Glomerular endothelial cell (primary cell): ENCODE measurements at regions not wholly inside any gene's neighbourhood (a gene's known extent, or its start where the extent isn't known, plus 50 kb on each side); places are given as distances from the start of the nearest gene placed in this dataset.
A peak's percentile ranks its signal among the peaks of the same experiment; 100 is the strongest.

ENCODE experiments used
- DNase-seq: peaks from one replicate; pipeline ENCODE4 v3.0.0-alpha.2; 2011; ENCODE audit warnings: low read depth, low spot score; ENCODE audit errors: extremely low read depth

DNA sequence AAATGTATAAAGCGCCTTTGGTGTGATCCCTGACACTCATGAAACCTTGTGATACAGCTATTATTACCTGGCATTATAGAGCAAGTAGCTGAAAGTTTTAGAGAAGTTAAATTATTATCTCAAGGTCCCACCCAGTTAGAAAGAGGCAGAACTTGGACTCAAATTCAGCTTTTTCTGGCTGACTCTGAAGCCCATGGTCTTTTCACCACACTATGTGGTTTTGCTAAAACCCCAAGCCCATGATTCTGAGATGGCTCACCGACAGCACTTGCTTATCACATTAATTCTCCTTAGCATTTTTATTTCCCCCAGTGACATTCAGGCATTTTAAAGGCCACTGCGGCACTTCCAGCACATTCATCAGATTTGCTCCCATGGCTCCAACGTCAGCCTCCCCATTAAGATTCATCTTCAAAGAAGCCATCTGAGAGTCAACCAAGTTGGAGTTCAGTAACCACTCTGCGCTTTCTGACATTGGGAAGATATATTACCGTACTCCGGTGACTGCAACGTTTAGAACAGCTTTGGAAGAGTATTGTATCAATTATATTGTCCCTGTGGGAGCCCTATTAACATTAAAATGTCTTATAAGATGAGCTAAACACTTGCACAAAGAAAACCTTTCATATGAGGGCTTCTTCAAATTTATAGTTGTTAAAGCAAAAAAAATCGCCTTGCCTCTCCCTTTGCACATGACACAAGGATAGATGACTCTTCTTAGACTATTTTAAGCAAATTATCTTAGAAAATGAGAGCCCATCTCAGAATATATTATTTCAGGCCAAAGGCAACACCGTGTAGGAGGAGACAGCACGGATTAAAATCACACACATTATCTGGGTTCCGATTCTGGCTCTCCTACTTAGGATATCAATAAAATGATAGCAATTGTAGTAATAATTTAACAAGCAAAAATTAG is 638.1 kb downstream of the ACTL7B start:
- DNase-seq: no peak

DNA sequence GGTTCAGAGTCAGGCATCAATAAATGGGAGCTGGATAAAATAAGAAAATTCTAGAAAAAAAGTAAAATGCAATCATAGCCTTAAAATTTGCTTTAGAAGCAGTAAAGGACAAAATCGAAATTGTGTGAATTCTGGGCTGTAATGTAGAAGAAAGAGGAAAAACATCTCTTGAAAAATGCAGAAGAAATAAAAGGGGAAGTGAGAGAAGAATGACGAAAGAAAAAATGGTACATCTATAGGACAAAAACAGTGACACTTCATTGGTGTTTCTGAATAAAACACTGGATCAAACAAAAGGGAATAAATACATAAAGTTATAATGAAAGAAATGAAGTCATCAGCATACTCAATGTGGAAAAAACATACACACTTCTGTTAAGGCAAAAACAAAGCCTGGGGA is 642.3 kb downstream of the ACTL7B start:
- no peak for DNase-seq

DNA sequence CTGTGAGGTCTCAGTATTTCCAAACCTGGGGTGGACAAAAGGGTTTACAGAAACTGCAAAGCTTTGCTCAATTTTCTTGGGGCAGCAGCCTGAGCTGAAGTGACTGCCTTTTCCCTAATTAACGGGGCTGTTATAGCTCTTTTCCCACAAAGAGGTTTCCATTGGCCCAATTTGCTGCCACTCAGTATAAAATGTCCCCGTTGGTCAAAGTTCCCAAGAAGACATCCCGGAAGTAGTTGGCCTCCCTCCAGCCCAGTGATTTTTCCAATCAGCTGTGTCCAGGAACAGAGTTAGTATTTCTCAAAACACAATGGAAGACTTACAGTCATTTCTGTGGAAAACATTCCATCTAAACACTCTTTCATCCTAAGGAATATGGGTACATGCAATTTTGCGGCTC is 643.6 kb downstream of the ACTL7B start:
- DNase-seq: no peak

DNA sequence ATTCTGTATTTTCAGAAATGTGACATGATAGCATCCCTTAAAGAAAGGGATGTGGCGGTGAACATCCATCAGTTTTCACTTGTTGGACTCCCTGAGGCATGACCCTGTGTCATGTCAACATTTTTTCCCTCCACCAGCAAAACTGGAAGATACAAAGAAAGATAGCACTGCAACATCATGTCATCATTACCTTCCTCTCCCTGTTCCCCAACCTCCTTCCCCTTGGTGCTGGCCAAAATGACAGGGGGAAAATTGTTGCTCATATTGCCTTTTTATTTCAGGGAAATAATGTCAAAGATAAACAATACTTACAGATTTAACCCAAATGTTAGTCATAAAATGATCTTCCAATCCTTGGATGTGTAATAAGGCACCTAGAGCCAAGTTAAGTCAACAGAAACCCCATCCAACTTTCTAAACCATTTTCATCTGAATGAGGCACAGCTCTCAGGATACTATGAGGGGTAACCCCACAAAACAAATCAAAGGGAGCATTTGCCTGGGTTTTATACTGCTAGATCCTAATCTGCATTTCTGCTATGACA is 644.3 kb downstream of the ACTL7B start:
- DNase-seq: no peak

DNA sequence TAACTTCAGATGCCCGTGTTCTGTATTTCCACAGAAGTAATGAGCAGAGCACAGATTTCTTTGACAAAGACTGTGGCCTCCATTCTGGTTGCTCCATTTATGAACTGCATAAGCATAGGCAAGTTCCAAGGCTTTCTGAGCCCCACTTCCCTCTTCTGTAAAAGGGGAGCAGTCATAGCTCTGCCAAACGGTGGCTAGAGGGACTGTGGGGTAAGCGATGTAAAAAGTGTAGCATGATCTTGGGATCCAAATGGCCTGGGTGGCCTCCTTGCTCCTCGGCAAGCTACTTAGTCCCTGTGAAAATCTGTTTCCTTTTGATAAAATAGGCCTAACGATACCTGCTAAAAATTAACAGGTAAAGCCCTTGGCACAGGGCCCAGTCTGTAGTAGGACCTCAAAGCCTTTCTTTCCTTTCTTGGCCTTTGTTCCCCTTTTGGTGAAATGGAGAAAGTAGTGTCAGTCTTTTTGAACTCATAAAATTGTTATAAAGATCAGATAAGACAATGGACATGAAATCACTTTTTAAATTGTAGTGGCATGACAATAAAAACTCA is 646.6 kb downstream of the ACTL7B start:
- no peak for DNase-seq

DNA sequence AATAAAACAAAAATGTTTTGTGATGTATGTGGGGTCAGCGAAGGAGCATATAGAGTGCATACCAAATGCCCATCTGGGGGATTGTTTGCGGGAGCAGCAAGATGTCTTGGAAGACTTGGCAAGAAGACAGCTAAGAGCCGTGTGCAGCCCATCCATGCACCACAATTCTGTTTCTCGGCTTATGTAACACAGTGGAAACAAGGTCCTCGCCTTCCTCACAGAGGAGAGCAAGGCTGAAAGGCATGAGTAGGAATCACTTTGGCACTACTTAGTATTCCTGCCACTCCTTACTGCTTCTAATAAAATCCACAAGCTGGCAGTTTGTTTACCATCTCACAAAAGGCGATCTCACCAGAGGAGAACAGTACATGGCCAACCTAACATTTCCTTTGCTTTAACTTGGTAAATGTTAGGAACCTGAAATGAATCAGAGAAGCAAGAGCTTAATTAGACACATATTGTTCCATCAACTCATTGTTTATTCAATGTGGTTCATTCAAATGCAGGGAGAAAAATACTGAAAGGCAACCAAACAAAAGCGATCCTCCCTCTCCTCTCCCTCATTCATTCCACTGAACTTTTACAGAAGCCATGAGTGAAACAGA is 648.1 kb downstream of the ACTL7B start:
- no peak for DNase-seq

DNA sequence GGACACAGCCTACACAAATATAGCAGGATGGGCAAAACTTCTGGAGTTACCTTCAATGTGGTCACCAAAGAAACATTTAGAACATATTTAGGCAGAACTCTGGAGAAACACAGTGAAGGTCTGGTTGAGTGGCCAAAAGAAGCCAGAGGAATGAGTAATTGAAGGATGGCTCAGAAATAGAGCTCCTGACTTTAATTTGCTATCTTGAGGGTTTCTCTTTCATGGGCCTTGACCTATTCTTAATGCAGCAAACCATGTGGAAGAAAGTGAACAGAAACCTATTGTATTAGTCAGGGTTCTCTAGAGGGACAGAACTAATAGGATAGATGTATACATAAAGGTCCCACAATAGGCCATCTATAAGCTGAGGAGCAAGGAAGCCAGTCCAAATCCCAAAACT is 650.5 kb downstream of the ACTL7B start:
- DNase-seq: no peak

DNA sequence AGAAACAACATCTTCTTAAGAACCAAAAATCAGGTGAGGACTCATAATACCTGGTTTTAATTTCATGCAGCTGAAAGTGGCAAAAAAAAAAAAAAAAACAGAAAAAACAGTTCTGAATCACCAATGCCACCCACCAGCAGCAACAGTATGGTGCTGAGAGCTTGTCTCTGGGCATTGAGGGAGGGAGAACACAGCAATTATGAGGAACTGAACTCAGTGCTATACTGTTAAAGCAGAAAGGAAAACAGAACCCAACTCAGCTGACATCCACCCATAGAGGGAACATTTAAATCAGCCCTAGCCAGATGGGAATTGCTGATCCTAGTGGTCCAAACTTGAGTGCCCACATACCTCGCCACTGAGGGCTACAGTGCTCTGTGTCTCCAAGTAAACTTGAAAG is 657.9 kb downstream of the ACTL7B start:
- no peak for DNase-seq

DNA sequence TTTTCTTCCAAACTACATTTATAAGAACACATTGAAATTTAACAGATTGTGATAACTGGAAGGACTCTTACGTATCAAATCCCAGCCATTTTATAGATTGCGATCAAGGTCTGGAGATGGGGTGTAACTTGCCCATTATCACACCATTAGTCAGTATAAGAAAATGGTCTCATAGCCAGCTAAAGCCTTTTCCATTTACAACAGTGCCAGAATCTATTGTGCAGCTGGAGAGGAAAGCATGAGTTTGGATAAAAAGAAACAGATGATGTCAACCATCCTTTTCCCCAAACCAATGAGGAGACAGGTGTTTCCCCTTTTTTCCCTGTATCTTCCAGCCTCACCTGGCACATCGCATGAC is 658.8 kb downstream of the ACTL7B start:
- DNase-seq: no peak

DNA sequence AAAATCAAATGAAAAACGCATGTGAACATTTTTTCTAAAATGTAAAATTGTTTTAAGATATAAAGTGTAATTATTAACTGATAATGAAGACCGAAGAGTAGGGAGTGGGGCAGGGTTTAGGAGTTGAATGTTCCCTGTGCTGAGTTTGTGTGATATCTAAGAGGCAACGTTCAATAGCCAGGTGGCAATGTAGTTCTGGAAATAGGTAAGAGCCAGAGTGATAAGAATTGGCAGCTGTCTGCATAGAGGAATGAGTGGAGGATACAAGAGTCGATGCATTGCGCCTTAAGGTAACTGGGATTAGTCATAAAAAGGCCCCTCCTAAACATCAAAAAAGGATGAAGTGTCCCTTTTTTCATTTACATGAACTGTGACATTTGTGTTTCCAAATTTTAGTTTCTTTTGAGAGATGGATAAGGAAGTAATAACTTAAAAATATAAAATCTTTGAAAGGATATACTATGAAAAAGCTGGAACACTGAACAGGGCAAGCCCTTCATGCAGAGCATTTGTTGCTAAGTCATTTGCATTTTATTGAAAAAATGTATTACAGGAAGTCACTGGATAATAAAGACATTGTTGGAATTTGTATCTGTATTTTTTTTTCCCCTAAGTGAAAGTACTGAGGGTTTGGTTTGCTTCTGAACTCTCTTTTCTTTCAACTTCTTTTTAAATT is 659.3 kb downstream of the ACTL7B start:
- no peak for DNase-seq

DNA sequence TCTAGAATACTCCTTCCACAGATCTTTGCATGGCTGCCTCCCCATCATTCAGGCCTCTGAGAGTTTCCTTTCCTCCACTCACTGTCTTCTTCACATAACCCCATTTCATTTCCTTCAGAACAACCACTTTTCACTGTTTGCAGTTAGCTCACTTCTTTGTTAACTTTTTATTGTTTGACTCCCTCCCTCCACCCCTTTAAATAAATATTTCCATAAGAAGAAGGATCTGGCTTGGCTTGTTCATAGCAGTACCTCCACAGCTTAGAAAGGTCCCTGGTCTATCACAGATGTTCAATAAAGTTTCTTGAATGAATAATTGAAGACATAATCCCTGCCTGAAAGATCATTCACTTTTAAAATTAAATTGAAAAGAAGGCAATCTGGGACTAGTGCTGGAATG is 661.6 kb downstream of the ACTL7B start:
- DNase-seq: no peak

DNA sequence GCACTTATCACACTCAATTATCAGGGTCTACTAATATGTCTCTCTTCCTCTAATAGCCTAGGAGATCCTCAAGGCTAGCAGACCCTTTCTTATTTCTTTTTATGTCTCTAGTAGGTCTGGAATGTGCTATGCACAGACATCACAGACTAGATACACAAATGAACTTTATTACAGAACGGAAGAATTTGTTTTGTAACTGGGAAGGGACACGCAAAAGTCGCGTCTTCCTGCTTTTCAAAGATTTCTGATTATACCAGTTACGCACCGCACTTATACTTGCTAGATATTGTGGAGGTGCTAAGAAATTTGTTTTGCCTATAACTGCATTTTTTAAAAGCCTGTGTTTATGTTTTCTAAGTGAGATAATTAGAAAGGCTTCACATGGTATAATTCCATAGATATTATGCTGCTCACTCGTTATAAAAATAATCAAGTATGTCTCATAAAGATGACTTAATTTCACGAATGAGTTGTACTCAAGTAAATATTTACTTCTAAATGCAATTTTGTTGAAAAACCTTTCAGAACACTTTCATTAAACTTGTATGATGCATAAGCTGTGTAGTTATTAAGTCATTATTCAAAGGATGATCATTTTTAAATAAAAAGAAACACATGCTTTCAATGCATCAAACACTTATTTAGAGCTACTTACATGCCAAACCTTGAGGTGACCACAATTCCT is 662.6 kb downstream of the ACTL7B start:
- DNase-seq: no peak

DNA sequence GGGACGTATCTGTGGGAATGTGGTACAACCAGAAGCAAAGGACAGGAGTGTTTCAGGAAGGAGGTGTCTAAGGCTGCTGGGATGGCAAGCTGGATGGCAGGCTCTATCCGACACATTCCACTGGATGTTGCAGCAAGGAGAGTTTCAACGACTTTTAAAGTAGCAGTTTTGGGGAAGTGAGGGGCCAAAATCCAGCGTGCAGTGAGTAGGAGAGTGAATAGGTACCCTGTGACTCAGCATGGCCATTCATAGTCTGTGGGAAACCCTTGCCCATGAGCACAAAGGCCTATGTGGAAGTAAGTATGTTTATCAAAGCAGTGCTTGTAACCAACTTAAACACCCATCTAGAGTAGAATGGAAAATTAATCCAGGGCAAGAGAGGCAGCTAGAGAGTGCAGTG is 664.7 kb downstream of the ACTL7B start:
- DNase-seq: no peak

DNA sequence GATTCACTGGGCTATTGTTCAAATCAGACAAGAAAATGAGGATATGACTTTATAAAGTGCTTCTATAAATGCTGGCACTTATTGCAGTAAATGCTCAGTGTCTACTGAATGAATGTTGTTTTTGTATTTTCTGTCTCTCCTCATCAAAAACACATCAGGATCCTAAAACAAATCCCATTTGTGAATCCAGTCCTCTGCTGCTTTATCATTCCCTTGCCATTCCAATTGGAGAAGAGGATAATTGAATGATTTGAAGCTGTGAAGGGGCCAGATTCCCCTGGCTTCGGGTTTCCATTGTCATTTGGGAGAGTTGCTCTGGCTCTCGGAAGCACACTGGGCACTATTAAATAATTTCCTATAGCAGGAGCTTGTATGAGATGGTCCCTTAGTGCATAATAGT is 666.8 kb downstream of the ACTL7B start:
- no peak for DNase-seq

DNA sequence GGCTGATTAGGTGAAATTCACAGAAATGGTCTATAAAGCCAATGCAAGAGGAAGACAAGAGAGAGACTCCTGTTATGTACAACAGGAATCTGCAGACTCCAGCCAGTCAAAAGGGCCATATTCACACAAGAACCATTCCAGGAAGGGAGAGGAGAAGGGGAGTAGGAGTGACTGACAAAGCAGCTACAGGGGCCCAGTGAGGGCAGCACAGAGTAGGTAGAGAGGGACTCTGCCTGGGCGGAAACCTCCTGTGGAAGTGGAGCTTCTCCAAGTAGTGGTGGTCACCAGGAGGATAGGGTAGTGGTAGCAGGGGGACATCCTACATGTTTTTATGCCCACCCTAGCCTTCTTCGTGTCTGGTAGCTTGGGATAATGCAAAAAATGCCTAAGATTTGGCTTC is 667.3 kb downstream of the ACTL7B start:
- DNase-seq: no peak

DNA sequence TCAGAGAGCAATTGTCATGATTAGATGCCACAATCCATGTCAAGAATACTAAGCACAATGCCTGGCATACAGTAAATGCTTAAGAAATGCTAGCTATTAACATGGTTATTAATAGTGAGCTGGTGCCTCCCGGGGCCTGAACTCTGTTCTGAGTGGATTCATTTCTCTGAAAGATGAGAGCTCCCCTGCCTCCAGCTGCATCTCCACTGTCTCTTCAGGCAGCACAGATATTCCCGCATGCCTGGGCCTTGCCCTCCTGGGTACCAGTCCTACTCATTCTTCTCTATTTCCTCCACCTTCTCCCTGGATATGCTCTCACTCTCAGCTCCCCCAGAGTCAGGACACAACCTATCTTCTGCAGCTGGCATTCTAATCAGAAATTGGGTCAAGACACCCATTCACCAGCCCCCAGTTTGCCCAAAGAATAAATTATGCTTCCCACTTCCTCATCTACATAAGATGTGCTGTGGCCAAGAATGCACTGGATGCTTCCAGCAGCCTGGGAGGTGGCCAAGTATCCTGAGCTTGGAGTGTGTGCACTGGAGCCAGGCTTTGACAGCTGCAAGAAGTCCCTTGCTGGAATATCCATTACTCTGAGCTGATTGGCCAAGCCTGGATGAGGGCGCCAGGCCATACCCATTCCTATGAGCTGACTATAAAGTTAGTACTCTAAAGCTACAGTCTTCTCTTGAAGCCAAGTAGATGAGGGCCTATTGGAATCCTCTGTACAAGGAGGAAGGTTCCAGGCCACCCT is 669.0 kb downstream of the ACTL7B start:
- no peak for DNase-seq

DNA sequence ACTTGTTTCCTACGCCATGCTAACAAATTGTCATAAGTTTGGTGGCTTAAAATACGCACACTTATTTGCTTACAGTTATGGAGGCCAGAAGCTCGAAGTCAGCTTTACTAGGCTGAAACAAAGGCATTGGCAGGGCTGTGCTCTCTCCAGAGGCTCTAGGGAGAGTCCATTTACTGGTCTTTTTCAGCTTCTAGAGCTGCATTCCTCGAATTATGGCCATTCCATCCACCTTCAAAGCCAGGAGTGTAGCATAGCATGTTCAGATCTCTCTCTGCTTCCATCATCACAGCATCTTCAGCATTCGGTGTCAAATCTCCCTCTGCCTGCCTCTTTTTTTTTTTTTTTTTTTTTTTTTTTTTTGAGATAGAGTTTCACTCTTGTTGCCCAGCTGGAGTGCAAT is 670.2 kb downstream of the ACTL7B start:
- no peak for DNase-seq

DNA sequence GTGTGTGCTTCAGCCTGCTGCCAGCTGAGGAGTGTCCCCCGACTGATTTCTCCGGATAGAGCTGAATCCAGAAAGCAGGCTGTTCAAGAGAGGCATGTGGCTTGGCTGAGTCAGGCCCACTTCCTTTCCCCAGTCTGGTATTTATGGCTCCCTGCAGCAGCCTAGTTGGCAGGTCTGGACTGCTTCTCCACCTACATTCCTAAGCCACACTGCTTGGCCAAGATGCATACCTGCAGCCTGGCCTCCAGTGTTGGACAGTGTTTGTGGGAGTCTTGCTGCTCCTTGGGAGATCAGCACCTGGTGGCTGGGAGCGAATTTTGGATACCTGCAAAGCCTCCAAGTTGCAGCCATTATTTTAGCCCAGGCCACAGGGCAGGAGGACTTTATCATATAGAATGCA is 670.8 kb downstream of the ACTL7B start:
- DNase-seq: peak; percentile 10

DNA sequence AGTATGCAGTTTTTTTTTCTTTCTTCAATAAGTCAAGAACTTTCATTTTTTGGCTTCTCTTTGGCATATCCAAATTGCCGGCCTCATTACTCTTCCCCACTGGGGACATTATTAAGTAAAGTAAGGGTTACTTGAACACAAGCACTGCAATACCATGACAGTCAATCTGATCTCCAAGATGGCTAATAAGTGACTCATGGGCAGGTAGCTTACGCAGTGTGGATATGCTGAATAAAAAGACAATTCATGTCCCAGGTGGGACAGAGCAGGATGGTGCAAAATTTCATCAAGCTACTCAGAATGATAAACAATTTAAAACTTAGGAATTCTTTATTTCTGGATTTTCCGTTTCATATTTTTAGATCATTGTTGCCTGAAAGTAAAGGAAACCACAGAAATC is 671.8 kb downstream of the ACTL7B start:
- DNase-seq: no peak

DNA sequence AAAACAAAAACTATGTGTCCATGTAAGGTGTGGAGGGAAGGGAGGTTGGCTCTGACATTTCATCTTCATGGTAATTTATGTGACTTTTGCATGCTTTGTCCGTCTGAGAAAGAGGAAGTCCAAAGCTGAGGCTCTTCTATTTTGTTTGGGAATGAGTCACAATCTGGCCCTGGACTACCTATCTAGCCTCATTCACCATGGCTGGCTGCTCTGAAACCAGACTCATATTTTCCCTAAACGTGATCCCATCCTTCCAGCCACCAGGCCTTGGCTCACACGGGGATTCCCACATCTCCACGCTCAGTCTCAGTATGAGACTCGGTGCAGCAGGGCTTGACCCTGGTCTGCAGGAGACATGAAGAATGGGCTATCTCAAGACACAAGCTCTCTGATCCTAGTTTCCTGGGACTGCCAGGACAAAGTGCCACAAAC is 672.8 kb downstream of the ACTL7B start:
- DNase-seq: peak; percentile 14
